ENCODE measurements at regions not wholly inside any gene's neighbourhood (a gene's known extent, or its start where the extent isn't known, plus 50 kb on each side); places are given as distances from the start of the nearest gene placed in this dataset.

DNA sequence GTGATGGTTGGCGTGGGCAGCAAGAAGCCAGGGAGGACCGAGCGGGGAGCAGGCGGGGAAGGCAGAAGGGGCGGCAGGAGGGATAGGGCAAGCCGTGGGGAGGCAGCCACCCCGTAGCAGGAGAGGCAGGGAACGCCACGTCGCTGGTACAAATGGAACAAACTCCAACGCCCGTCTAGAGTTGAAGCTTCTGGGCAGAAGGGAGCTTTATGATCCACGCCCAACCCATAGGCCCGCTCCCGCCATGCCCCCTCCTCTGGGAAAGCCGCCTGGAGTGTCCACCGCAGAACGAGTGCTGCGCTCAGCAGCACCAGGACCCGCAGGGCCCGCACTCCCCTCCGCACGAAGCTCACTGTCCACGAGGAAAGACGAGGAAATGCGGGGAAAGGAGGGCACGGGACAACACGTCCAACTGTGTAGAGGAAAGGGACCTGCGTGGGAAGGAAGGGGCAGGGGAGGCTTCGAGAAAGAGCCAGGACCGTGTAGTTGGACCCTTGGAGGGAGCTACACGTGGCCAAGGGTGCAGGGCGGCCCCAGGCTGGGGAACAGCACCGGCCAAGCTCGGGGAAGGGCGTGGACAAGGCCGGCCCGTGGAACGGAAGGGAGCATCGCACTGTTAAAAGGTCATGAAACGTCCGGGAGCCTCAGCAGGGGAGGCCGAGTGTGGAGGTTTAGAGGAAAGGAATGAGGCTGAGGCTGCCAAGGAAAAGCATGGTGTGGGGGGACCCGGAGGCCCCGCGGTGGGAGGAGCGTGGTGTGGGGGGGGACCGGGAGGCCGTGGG lies 204.0 kb downstream of the DLL1 start:
- TF ChIP-seq EP300 (IDR thresholded peaks at IDR 0.05) (no peak), POLR2AphosphoS5 (IDR thresholded peaks at IDR 0.05) (no peak)
- TF ChIP-seq, protein P1, sequence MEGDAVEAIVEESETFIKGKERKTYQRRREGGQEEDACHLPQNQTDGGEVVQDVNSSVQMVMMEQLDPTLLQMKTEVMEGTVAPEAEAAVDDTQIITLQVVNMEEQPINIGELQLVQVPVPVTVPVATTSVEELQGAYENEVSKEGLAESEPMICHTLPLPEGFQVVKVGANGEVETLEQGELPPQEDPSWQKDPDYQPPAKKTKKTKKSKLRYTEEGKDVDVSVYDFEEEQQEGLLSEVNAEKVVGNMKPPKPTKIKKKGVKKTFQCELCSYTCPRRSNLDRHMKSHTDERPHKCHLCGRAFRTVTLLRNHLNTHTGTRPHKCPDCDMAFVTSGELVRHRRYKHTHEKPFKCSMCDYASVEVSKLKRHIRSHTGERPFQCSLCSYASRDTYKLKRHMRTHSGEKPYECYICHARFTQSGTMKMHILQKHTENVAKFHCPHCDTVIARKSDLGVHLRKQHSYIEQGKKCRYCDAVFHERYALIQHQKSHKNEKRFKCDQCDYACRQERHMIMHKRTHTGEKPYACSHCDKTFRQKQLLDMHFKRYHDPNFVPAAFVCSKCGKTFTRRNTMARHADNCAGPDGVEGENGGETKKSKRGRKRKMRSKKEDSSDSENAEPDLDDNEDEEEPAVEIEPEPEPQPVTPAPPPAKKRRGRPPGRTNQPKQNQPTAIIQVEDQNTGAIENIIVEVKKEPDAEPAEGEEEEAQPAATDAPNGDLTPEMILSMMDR (IDR thresholded peaks at IDR 0.05), result no peak
